Smooth muscle cell (in vitro differentiated cells): ENCODE measurements at regions not wholly inside any gene's neighbourhood (a gene's known extent, or its start where the extent isn't known, plus 50 kb on each side); places are given as distances from the start of the nearest gene placed in this dataset.

Source experiments
- DNase-seq: peaks from one replicate; lab custom pipeline; 2025; ENCODE audit not compliant: unreplicated experiment; lab: John Stamatoyannopoulos, UW
- H2AFZ ChIP-seq: fragments of 200-600 bp; sonication (generic); 2 replicates; pipeline ENCODE4 v1.6.0; 2016; ENCODE audit warnings: antibody characterized with exemption, low read depth, mild to moderate bottlenecking
- H3F3A ChIP-seq: fragments of 200-600 bp; sonication (generic); 2 replicates; pipeline ENCODE4 v1.6.0; 2017; ENCODE audit warnings: antibody characterized with exemption, low read depth
- H3K27ac ChIP-seq: fragments of 200-600 bp; sonication (generic); 2 replicates; pipeline ENCODE4 v1.5.1; 2016; ENCODE audit warnings: low read depth, mild to moderate bottlenecking
- H3K27me3 ChIP-seq: fragments of 200-600 bp; sonication (generic); 2 replicates; pipeline ENCODE4 v1.6.1; 2016; ENCODE audit warnings: low read depth, mild to moderate bottlenecking
- H3K36me3 ChIP-seq: fragments of 200-600 bp; sonication (generic); 2 replicates; pipeline ENCODE4 v1.5.1; 2016; ENCODE audit warnings: low read depth
- H3K4me1 ChIP-seq: fragments of 200-600 bp; sonication (generic); 2 replicates; pipeline ENCODE4 v1.5.1; 2016; ENCODE audit warnings: low read depth
- H3K4me2 ChIP-seq: fragments of 200-600 bp; sonication (generic); 2 replicates; pipeline ENCODE4 v1.6.0; 2016; ENCODE audit warnings: mild to moderate bottlenecking
- H3K4me3 ChIP-seq: fragments of 200-600 bp; sonication (generic); 2 replicates; pipeline ENCODE4 v1.5.1; 2016; ENCODE audit warnings: mild to moderate bottlenecking
- H3K79me2 ChIP-seq: fragments of 200-600 bp; sonication (generic); 2 replicates; pipeline ENCODE4 v1.6.0; 2016; ENCODE audit warnings: low read depth, mild to moderate bottlenecking
- H3K9ac ChIP-seq: fragments of 200-600 bp; sonication (generic); 2 replicates; pipeline ENCODE4 v1.6.0; 2016; ENCODE audit warnings: low read depth
- H3K9me3 ChIP-seq: fragments of 200-600 bp; sonication (generic); replicated peaks from 2 replicates; pipeline ENCODE4 v1.5.1; 2016; ENCODE audit warnings: low read depth
- H4K20me1 ChIP-seq: fragments of 200-600 bp; sonication (generic); 2 replicates; pipeline ENCODE4 v1.6.0; 2016; ENCODE audit warnings: low read depth
- WGBS: methylation state at CpG from one replicate; pipeline ENCODE4 v1.1.7; 2016; ENCODE audit warnings: low lambda C conversion rate; 5-methylcytosine and 5-hydroxymethylcytosine counted together
- TF ChIP-seq, protein P1 (sequence below): fragments of 200-600 bp; sonication (generic); IDR thresholded peaks from 2 replicates; pipeline ENCODE4 v1.5.1; 2017; ENCODE audit warnings: borderline replicate concordance, mild to moderate bottlenecking, antibody characterized with exemption; ENCODE audit not compliant: insufficient read depth, poor library complexity, severe bottlenecking

DNA sequence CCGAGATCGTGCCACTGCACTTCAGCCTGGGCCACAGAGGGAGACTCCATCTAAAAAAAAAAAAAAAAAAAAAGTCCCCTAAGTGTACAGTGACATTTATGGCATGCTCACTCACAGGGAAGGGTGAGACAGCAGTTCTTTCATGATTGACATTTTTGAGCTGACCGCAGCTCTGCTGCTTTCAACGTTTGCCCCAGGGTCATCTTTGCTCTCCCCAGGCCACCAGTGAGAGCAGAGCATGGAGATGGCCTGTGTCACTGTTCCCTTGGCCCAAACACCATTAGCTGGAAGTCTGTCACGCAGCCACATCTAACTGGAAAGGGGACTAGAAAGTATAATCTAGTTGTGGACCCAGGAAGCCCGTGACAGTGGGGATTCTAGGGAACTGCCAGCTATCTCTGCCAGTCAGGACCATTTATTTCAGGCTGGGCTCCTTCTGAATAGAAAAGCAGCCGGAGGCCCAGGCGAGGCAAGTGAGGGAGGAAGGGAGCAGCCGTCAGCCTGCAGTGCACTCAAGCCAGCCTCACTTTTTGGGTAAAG is 193.4 kb upstream of the HES1 start:
- Histone ChIP-seq H3K36me3 (no peaks in the 10 kb centered on the region), H3K9ac (no peak overlapping the region), H3F3A (peaks cover 4% of the 10 kb centered on the region), H3K4me2 (no peak overlapping the region), H3K27me3 (no peaks in the 10 kb centered on the region), H3K4me1 (peaks cover 57% of the 10 kb centered on the region), H2AFZ (no peak overlapping the region), H3K27ac (no peak overlapping the region), H4K20me1 (no peaks in the 10 kb centered on the region), H3K9me3 (no peaks in the 10 kb centered on the region), H3K4me3 (no peak overlapping the region), H3K79me2 (no peaks in the 10 kb centered on the region)
- DNase-seq: no peak
- WGBS: 69% methylated on average over 9 of the region's 9 CpGs
- TF ChIP-seq, protein P1, sequence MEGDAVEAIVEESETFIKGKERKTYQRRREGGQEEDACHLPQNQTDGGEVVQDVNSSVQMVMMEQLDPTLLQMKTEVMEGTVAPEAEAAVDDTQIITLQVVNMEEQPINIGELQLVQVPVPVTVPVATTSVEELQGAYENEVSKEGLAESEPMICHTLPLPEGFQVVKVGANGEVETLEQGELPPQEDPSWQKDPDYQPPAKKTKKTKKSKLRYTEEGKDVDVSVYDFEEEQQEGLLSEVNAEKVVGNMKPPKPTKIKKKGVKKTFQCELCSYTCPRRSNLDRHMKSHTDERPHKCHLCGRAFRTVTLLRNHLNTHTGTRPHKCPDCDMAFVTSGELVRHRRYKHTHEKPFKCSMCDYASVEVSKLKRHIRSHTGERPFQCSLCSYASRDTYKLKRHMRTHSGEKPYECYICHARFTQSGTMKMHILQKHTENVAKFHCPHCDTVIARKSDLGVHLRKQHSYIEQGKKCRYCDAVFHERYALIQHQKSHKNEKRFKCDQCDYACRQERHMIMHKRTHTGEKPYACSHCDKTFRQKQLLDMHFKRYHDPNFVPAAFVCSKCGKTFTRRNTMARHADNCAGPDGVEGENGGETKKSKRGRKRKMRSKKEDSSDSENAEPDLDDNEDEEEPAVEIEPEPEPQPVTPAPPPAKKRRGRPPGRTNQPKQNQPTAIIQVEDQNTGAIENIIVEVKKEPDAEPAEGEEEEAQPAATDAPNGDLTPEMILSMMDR: no peak

DNA sequence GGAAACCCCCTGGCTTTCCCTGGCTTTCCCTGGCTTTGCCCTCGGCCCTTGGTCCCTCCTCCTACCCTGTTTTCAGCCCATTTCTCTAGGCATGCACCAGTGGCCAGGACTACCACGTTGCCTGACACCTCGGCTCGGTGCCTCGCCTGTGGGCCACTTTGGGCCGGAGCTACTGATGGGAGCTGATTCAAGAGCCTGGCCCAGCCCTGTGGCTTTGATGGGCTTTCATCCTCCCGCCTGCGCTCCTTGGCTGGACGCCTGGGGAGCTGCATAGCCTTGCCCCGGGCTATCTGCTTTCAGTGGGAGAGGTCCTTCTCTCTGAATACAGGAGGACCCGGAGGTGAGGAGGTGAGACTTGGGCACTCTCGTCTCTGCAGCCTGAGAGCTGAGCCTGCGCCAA is 192.7 kb upstream of the HES1 start:
- WGBS: 54% methylated on average over 13 of the region's 13 CpGs
- no peaks in the 10 kb centered on the region for H3K79me2 ChIP-seq
- no peaks in the 10 kb centered on the region for H4K20me1 ChIP-seq
- no peak for DNase-seq
- TF ChIP-seq, protein P1: no peak
- H3K27ac ChIP-seq: no peak overlapping the region
- peaks cover 4% of the 10 kb centered on the region for H3F3A ChIP-seq
- H3K36me3 ChIP-seq: no peaks in the 10 kb centered on the region
- H3K4me1 ChIP-seq: peaks cover 50% of the 10 kb centered on the region
- no peaks in the 10 kb centered on the region for H3K9me3 ChIP-seq
- H3K9ac ChIP-seq: no peak overlapping the region
- H3K27me3 ChIP-seq: no peaks in the 10 kb centered on the region
- no peak overlapping the region for H3K4me2 ChIP-seq
- no peak overlapping the region for H3K4me3 ChIP-seq
- no peak overlapping the region for H2AFZ ChIP-seq

DNA sequence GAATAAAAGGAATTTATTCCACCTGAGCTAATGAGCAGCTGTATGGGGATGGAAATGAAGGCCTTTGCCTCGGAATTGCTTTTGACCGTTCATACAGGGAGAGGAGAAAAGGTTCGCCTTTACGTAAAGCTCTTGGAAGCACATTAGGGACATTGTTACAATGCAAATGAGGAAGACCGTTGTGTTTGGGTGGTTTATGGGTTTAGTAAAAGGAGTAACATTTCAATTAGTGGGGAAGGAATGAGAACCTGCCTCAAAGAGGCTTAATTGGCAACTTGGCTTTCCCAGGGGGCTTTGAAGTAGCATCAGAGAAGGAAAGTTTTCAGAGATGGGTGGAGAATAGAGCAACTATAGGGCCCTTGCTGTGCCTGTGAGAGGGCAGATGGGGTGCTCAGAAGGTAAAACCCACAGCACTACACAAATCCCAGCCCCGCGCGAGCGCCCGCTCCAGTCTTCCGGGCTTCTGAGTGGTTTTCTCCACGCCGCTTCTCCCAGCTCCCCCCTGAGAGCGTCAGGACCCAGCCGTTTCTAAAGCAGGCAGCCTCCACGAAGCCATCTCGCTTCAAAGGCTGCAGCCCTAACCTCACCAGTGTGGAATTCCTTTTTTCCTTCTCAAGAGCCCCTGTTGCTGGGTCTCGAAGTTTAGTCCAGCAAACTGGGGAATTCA is 192.0 kb upstream of the HES1 start:
- no peaks in the 10 kb centered on the region for H4K20me1 ChIP-seq
- no peaks in the 10 kb centered on the region for H3K36me3 ChIP-seq
- TF ChIP-seq, protein P1: no peak
- WGBS: 52% methylated on average over 18 of the region's 18 CpGs
- no peak overlapping the region for H3K4me3 ChIP-seq
- no peak overlapping the region for H2AFZ ChIP-seq
- no peak for DNase-seq
- H3K4me2 ChIP-seq: peak overlapping the region; percentile 15
- H3K4me1 ChIP-seq: peaks cover 43% of the 10 kb centered on the region
- no peaks in the 10 kb centered on the region for H3K79me2 ChIP-seq
- no peaks in the 10 kb centered on the region for H3K9me3 ChIP-seq
- H3K9ac ChIP-seq: no peak overlapping the region
- H3K27me3 ChIP-seq: no peaks in the 10 kb centered on the region
- no peak overlapping the region for H3K27ac ChIP-seq
- peaks cover 4% of the 10 kb centered on the region for H3F3A ChIP-seq

DNA sequence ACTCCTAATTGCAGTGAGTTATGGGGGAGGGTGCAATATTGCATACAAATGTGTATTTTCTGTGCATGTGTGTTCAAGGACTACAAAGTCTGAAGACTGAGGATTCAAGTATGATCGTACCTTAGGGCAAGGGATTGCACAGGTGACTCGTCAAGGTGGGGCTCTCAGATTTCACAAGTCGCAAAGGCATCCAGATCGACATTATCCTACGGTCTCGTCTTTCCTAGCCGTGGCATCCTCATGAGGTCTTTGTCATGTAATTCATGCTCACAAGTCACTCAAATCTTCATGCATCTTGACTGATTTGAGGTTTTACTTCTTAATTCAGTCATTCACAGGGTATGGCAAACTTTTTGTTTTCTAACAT is 191.4 kb upstream of the HES1 start:
- Histone ChIP-seq H3K36me3 (no peaks in the 10 kb centered on the region), H3K79me2 (no peaks in the 10 kb centered on the region), H3K27ac (no peak overlapping the region), H3K4me3 (no peak overlapping the region), H3K4me2 (peak overlapping the region; percentile 15), H3K4me1 (peaks cover 37% of the 10 kb centered on the region), H2AFZ (no peak overlapping the region), H3K27me3 (no peaks in the 10 kb centered on the region), H3K9ac (no peak overlapping the region), H3F3A (peaks cover 4% of the 10 kb centered on the region), H3K9me3 (no peaks in the 10 kb centered on the region), H4K20me1 (no peaks in the 10 kb centered on the region)
- WGBS: 54% methylated on average over 7 of the region's 7 CpGs
- no peak for DNase-seq
- TF ChIP-seq, protein P1: no peak
